Endothelial cell of umbilical vein (primary cell): ENCODE measurements at regions not wholly inside any gene's neighbourhood (a gene's known extent, or its start where the extent isn't known, plus 50 kb on each side); places are given as distances from the start of the nearest gene placed in this dataset.

Source experiments
- BruUV-seq: library from RNA; stranded (reverse); fragments of 400-500 nt; replicated peaks from 2 replicates; lab custom pipeline; 2021; lab: Mats Ljungman, UMichigan
- CTCF ChIA-PET: fragments of 300-600, 350-600 bp; sonication (Branson Sonifier 250); formaldehyde crosslinking; loops from one replicate; lab custom pipeline; 2021; ENCODE audit warnings: antibody characterized with exemption, inconsistent platforms; lab: Charles Lee
- POLR2A ChIA-PET: fragments of 300-600, 350-600 bp; sonication (Branson Sonifier 250); formaldehyde crosslinking; loops from one replicate; lab custom pipeline; 2021; ENCODE audit warnings: antibody characterized with exemption, inconsistent platforms; lab: Charles Lee
- DNase-seq: peaks from one replicate; pipeline ENCODE4 v3.0.0-alpha.2; 2011; ENCODE audit warnings: low read depth, low spot score
- FAIRE-seq: peaks from 2 replicates; lab custom pipeline; 2011; peaks lifted over from hg19 to GRCh38; lab: Jason Lieb, UNC
- H2AFZ ChIP-seq: 2 replicates; pipeline ENCODE4 v1.6.0; 2012; ENCODE audit warnings: low read depth, low read length, control low read depth, inconsistent platforms
- H3K27ac ChIP-seq: 2 replicates; pipeline ENCODE4 v1.5.1; 2011; ENCODE audit warnings: low read depth, mild to moderate bottlenecking, control low read depth, low read length, moderate library complexity; ENCODE audit not compliant: insufficient read depth
- H3K27me3 ChIP-seq, 2 experiments: 2 replicates each; pipeline versions ENCODE4 v1.6.0 to v1.6.1; 2011; ENCODE audit warnings: low read length in 2 of 2, mixed read lengths in 1 of 2; ENCODE audit not compliant: control insufficient read depth in 2 of 2, insufficient read depth in 2 of 2
- H3K36me3 ChIP-seq, 2 experiments: 2 replicates in 1 of 2; 3 replicates in 1 of 2; pipeline ENCODE4 v1.5.1; 2011; ENCODE audit warnings: low read length in 2 of 2, mild to moderate bottlenecking in 1 of 2, moderate library complexity in 1 of 2; ENCODE audit not compliant: control insufficient read depth in 2 of 2, insufficient read depth in 2 of 2; ENCODE audit errors: extremely low read depth in 1 of 2
- H3K4me1 ChIP-seq: 3 replicates; pipeline ENCODE4 v1.5.1; 2011; ENCODE audit warnings: mild to moderate bottlenecking, low read length; ENCODE audit not compliant: control insufficient read depth, insufficient read depth; ENCODE audit errors: extremely low read depth
- H3K4me2 ChIP-seq: 2 replicates; pipeline ENCODE4 v1.6.1; 2011; ENCODE audit warnings: low read length, control low read depth, mixed read lengths; ENCODE audit not compliant: insufficient read depth
- H3K4me3 ChIP-seq, 3 experiments: fragments of 200-600 bp in 1 of 3; sonication (generic), shearing (Covaris generic) in 1 of 3; replicated peaks in 1 of 3; 2 replicates each; pipeline ENCODE4 v1.5.1; 2011 to 2016; ENCODE audit warnings: control low read depth in 3 of 3, low read length in 3 of 3, mild to moderate bottlenecking in 2 of 3, inconsistent platforms in 1 of 3, low read depth in 1 of 3, moderate library complexity in 1 of 3; ENCODE audit not compliant: insufficient read depth in 1 of 3
- H3K79me2 ChIP-seq: 2 replicates; pipeline ENCODE4 v1.6.0; 2012; ENCODE audit warnings: low read length, inconsistent platforms; ENCODE audit not compliant: control insufficient read depth, insufficient read depth
- H3K9ac ChIP-seq: replicated peaks from 2 replicates; pipeline ENCODE3; 2011; ENCODE audit warnings: low read length, control low read depth; ENCODE audit not compliant: insufficient read depth; ENCODE audit errors: extremely low read depth
- H3K9me1 ChIP-seq: replicated peaks from 3 replicates; pipeline ENCODE4 v1.6.0; 2011; ENCODE audit warnings: mild to moderate bottlenecking, low read length; ENCODE audit not compliant: control insufficient read depth, insufficient read depth; ENCODE audit errors: extremely low read depth
- H3K9me3 ChIP-seq: replicated peaks from 2 replicates; pipeline ENCODE4 v1.5.1; 2012; ENCODE audit warnings: low read length, inconsistent platforms; ENCODE audit not compliant: control insufficient read depth, insufficient read depth
- H4K20me1 ChIP-seq: replicated peaks from 2 replicates; pipeline ENCODE3; 2011; ENCODE audit warnings: mild to moderate bottlenecking, low read length; ENCODE audit not compliant: control insufficient read depth, insufficient read depth; ENCODE audit errors: extremely low read depth
- EZH2 ChIP-seq: IDR thresholded peaks from 2 replicates; pipeline ENCODE4 v1.6.1; 2012; ENCODE audit warnings: borderline replicate concordance, low read depth, mild to moderate bottlenecking, moderate library complexity, low read length, inconsistent platforms; ENCODE audit not compliant: severe bottlenecking
- FOS ChIP-seq: IDR thresholded peaks from 2 replicates; pipeline ENCODE4 v1.6.1; 2011; ENCODE audit warnings: mild to moderate bottlenecking, low read length, moderate library complexity, borderline replicate concordance; ENCODE audit not compliant: insufficient read depth
- GATA2 ChIP-seq: IDR thresholded peaks from 2 replicates; pipeline ENCODE4 v1.7.0; 2011; ENCODE audit warnings: low read depth, mild to moderate bottlenecking, moderate library complexity, mixed read lengths, low read length; ENCODE audit not compliant: insufficient read length, insufficient read depth
- JUN ChIP-seq: IDR thresholded peaks from 2 replicates; pipeline ENCODE4 v1.6.1; 2011; ENCODE audit warnings: borderline replicate concordance, low read depth; ENCODE audit not compliant: insufficient read length, insufficient read depth
- MYC ChIP-seq: IDR thresholded peaks from one replicate; pipeline ENCODE4 v1.6.1; 2011; ENCODE audit warnings: mild to moderate bottlenecking, low read depth, low read length
- POLR2A ChIP-seq: IDR thresholded peaks from 2 replicates; pipeline ENCODE4 v1.6.1; 2012; ENCODE audit warnings: low read depth, mild to moderate bottlenecking, control low read depth, low read length
- POLR2AphosphoS5 ChIP-seq: IDR thresholded peaks from 2 replicates; pipeline ENCODE4 v1.6.1; 2012; ENCODE audit warnings: low read depth, mild to moderate bottlenecking, control low read depth, low read length, moderate library complexity; ENCODE audit not compliant: insufficient read depth
- dilution Hi-C: fragments of 300-500 bp; cut with MboI; formaldehyde crosslinking; loops from one replicate; pipeline ENCODE4 v1.15.0; 2019; ENCODE audit warnings: low sequenced_read_pairs; ENCODE audit not compliant: extremely low pct_ligation_motif_present
- intact Hi-C: fragments of 100-400 bp; cut with micrococcal nuclease; formaldehyde crosslinking; loops from one replicate; pipeline ENCODE4 v1.10.0; 2022
- TF ChIP-seq, protein P1 (sequence below): IDR thresholded peaks from 2 replicates; pipeline ENCODE4 v1.6.1; 2011; ENCODE audit not compliant: insufficient read depth, insufficient read length
- TF ChIP-seq, protein P2 (sequence below), 2 donors: IDR thresholded peaks; 1 replicate in 1 of 2; 2 replicates in 1 of 2; pipeline ENCODE4 v1.5.1; 2011; ENCODE audit warnings: low read length in 2 of 2, mild to moderate bottlenecking in 2 of 2, moderate library complexity in 2 of 2, control low read depth in 1 of 2, inconsistent platforms in 1 of 2, low read depth in 1 of 2; ENCODE audit not compliant: insufficient read depth in 1 of 2; ENCODE audit errors: extremely low read depth in 1 of 2

DNA sequence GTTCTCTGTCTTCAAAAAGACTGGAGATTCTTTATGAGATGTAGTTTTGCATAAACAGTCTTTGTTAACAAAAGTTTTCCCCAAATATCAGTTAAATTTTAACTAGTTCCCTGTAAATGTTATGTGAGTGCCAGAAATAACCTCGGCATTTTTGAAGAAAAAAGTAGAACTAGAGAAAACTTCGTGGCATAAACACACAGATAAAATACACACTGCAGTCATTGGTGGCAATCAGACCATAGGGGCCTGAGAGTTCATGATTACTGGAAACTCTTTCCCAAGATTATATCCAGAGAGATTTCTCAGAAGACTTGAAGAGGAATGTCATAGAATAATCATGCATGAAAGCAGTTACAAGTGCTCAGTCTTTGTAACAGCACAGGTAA lies 190.0 kb downstream of the MZT1 start:
- POLR2A ChIA-PET = no interaction called here
- H3K4me3 ChIP-seq = no peak overlapping the region
- no peaks in the 10 kb centered on the region for H3K79me2 ChIP-seq
- no peaks in the 10 kb centered on the region for H4K20me1 ChIP-seq
- H3K9me1 ChIP-seq = no peaks in the 10 kb centered on the region
- intact Hi-C loops = no loop called here
- no peaks in the 10 kb centered on the region for H3K4me1 ChIP-seq
- TF ChIP-seq GATA2 = no peak
- TF ChIP-seq EZH2 = no peak
- TF ChIP-seq MYC = no peak
- TF ChIP-seq, protein P1, sequence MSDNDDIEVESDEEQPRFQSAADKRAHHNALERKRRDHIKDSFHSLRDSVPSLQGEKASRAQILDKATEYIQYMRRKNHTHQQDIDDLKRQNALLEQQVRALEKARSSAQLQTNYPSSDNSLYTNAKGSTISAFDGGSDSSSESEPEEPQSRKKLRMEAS = no peak
- TF ChIP-seq FOS = no peak
- no peak for TF ChIP-seq POLR2AphosphoS5
- BruUV-seq = no TSS peak
- CTCF ChIA-PET = no interaction called here
- H3K4me2 ChIP-seq = no peak overlapping the region
- DNase-seq (no peak), FAIRE-seq (no peak)
- H3K27me3 ChIP-seq = peaks cover 0 to 2% of the 10 kb centered on the region in 2 experiments
- no peak overlapping the region for H3K9ac ChIP-seq
- dilution Hi-C loops = no loop called here
- no peaks in the 10 kb centered on the region for H3K36me3 ChIP-seq
- no peaks in the 10 kb centered on the region for H3K9me3 ChIP-seq
- no peak overlapping the region for H2AFZ ChIP-seq
- no peak overlapping the region for H3K27ac ChIP-seq

DNA sequence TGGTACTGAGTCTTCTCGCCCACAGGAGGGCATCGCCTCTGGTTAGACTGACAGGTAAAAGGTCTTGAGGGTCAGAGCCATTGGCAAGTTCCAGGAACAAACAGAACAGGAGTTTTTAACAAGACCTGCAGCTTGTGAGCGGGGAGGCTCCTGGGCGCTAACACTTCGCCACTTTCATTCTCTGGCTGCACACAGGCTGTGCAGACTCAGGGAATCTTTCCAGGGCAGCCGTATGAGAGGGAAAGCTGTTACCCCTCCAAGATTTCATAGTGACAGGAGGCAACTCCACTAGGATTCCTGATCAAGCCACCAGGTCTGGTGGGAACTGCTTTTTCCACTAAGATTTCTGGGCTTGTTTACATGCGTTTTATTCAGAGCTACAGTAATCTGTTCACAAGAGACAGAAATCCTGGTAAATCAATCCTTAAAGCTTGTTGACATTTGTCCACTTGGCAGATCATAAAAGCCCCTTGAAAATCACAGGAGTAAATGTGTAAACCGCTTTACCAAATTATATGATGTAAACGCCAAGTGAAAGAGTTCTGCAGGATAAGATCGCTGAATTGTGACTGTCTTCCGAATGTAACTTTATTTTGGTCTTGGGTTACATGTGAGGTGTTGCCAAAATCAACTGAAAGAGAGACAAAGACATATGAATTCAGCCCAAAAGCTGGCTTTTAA lies 190.6 kb downstream of the MZT1 start:
- intact Hi-C loops = no loop called here
- BruUV-seq = no TSS peak
- Histone ChIP-seq H3K4me3 (no peak overlapping the region), H3K4me2 (no peak overlapping the region), H3K79me2 (no peaks in the 10 kb centered on the region), H3K36me3 (no peaks in the 10 kb centered on the region), H3K4me1 (no peaks in the 10 kb centered on the region), H3K9me1 (no peaks in the 10 kb centered on the region), H3K9me3 (no peaks in the 10 kb centered on the region), H3K27ac (no peak overlapping the region), H4K20me1 (no peaks in the 10 kb centered on the region), H3K9ac (no peak overlapping the region), H2AFZ (no peak overlapping the region), H3K27me3 (peaks cover 0 to 2% of the 10 kb centered on the region in 2 experiments)
- no peak for DNase-seq
- ChIA-PET POLR2A (no interaction called here), CTCF (no interaction called here)
- TF ChIP-seq JUN (no peak), MYC (no peak), FOS (no peak), POLR2AphosphoS5 (no peak), GATA2 (no peak), POLR2A (no peak), EZH2 (no peak)
- TF ChIP-seq, protein P2, sequence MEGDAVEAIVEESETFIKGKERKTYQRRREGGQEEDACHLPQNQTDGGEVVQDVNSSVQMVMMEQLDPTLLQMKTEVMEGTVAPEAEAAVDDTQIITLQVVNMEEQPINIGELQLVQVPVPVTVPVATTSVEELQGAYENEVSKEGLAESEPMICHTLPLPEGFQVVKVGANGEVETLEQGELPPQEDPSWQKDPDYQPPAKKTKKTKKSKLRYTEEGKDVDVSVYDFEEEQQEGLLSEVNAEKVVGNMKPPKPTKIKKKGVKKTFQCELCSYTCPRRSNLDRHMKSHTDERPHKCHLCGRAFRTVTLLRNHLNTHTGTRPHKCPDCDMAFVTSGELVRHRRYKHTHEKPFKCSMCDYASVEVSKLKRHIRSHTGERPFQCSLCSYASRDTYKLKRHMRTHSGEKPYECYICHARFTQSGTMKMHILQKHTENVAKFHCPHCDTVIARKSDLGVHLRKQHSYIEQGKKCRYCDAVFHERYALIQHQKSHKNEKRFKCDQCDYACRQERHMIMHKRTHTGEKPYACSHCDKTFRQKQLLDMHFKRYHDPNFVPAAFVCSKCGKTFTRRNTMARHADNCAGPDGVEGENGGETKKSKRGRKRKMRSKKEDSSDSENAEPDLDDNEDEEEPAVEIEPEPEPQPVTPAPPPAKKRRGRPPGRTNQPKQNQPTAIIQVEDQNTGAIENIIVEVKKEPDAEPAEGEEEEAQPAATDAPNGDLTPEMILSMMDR (IDR thresholded peaks at IDR 0.05; ENCODE audit: extremely low read depth in 1 of 2, insufficient read depth in 1 of 2, low read depth in 1 of 2, low read length in 2 of 2) = no peak
- TF ChIP-seq, protein P1 = no peak
- FAIRE-seq = no peak
- dilution Hi-C loops = no loop called here
